Left lung (tissue), 4 donors: ENCODE measurements at regions not wholly inside any gene's neighbourhood (a gene's known extent, or its start where the extent isn't known, plus 50 kb on each side); places are given as distances from the start of the nearest gene placed in this dataset.

Source experiments
- ATAC-seq: fragments of 200-7000 bp; cut with Tn5 transposase; one replicate; pipeline ENCODE4 v1.9.1; 2020; ENCODE audit warnings: moderate library complexity
- DNase-seq, 4 donors: peaks; one replicate each; pipeline ENCODE4 v3.0.0-alpha.2; 2013 to 2020
- H3K27ac ChIP-seq, 2 donors: fragments of 200-600 bp; sonication (generic) in 1 of 2; one replicate each; pipeline versions ENCODE4 v1.5.0 to v1.8.0; 2020 to 2021
- H3K27me3 ChIP-seq, 2 donors: fragments of 200-600 bp; sonication (generic) in 1 of 2; one replicate each; pipeline versions ENCODE4 v1.5.0 to v1.8.0; 2020 to 2021
- H3K36me3 ChIP-seq, 2 donors: fragments of 200-600 bp; sonication (generic) in 1 of 2; one replicate each; pipeline versions ENCODE4 v1.5.0 to v1.8.0; 2020 to 2021
- H3K4me1 ChIP-seq, 2 donors: fragments of 200-600 bp; one replicate each; pipeline ENCODE4 v1.8.0; 2021
- H3K4me3 ChIP-seq, 2 donors: fragments of 200-600 bp; sonication (generic) in 1 of 2; one replicate each; pipeline versions ENCODE4 v1.5.0 to v1.8.0; 2020 to 2021; ENCODE audit warnings: mild to moderate bottlenecking in 1 of 2
- H3K9me3 ChIP-seq, 2 donors: fragments of 200-600 bp; sonication (generic) in 1 of 2; one replicate each; pipeline versions ENCODE4 v1.5.0 to v1.8.0; 2020 to 2021
- intact Hi-C, 2 donors: fragments of 100-400 bp; cut with DNase I; formaldehyde crosslinking; loops; one replicate each; pipeline versions ENCODE4 v1.11.2 to v1.14.2; 2022
- TF ChIP-seq, protein P1 (sequence below), 2 donors: fragments of 200-600 bp; sonication (generic) in 1 of 2; IDR thresholded peaks; one replicate each; pipeline versions ENCODE4 v1.5.0 to v1.8.0; 2021; ENCODE audit warnings: antibody characterized with exemption in 2 of 2
- donor health status: DM: no; HTN: yes; CAD: no.
- donor health status: DM: no; HTN: no; CAD: no.

DNA sequence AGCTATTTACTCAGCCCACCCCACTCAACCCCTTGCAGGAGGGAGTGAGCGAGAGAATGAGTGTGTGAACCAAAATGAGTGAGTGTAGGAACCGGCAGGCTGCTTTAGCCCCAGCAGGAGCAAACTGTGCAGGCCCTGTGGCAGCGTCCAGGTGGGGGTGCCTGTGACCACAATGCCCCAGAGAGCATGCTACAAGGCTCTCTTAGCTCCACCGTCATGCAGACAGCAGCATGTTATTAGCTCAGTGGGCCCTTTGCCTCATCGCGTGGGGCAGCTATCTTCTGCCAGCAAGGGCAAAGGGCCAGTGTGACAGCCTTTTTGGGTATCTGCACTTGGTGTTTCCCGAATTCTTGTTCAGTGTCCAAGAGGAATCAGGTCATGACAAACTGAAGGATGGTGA is 271.3 kb downstream of the GPM6A start:
- ATAC-seq (no peak), DNase-seq (peak in 1 of 4 donors; percentile 37)
- H3K4me3 ChIP-seq, result no peak overlapping the region
- intact Hi-C loops, result no loop called here
- TF ChIP-seq, protein P1, sequence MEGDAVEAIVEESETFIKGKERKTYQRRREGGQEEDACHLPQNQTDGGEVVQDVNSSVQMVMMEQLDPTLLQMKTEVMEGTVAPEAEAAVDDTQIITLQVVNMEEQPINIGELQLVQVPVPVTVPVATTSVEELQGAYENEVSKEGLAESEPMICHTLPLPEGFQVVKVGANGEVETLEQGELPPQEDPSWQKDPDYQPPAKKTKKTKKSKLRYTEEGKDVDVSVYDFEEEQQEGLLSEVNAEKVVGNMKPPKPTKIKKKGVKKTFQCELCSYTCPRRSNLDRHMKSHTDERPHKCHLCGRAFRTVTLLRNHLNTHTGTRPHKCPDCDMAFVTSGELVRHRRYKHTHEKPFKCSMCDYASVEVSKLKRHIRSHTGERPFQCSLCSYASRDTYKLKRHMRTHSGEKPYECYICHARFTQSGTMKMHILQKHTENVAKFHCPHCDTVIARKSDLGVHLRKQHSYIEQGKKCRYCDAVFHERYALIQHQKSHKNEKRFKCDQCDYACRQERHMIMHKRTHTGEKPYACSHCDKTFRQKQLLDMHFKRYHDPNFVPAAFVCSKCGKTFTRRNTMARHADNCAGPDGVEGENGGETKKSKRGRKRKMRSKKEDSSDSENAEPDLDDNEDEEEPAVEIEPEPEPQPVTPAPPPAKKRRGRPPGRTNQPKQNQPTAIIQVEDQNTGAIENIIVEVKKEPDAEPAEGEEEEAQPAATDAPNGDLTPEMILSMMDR (IDR thresholded peaks at IDR 0.05), result no peak
- H3K27ac ChIP-seq, result no peak overlapping the region
- H3K36me3 ChIP-seq, result no peaks in the 10 kb centered on the region
- no peaks in the 10 kb centered on the region for H3K27me3 ChIP-seq
- H3K4me1 ChIP-seq, result no peaks in the 10 kb centered on the region
- H3K9me3 ChIP-seq, result peaks cover 0 to 2% of the 10 kb centered on the region in 2 donors

DNA sequence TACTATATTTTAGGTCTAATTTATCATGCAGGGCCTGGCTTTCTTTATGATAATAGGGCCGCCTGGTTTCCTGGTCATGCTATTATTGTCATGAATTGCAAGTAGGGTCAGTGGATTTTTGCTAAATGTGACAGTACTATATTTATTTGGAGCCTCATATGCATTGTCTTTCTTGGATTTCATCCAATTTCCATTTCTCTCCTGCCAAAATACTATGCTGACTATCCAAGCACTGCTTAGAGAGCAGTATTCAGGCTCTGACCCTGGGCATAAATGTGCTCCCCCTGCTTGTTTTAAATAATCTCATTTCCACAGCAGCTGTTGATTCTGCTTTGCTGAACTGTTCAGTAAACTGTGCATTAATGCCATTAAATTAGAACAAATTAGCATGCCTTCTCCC is 269.3 kb downstream of the GPM6A start:
- peak in 1 of 4 donors; percentile 26 for DNase-seq
- Histone ChIP-seq H3K27me3 (no peaks in the 10 kb centered on the region), H3K9me3 (peaks cover 0 to 2% of the 10 kb centered on the region in 2 donors), H3K4me1 (no peaks in the 10 kb centered on the region), H3K4me3 (no peak overlapping the region), H3K36me3 (no peaks in the 10 kb centered on the region), H3K27ac (no peak overlapping the region)
- intact Hi-C loops, result no loop called here
- TF ChIP-seq, protein P1 (IDR thresholded peaks at IDR 0.05), result no peak
- ATAC-seq, result no peak

DNA sequence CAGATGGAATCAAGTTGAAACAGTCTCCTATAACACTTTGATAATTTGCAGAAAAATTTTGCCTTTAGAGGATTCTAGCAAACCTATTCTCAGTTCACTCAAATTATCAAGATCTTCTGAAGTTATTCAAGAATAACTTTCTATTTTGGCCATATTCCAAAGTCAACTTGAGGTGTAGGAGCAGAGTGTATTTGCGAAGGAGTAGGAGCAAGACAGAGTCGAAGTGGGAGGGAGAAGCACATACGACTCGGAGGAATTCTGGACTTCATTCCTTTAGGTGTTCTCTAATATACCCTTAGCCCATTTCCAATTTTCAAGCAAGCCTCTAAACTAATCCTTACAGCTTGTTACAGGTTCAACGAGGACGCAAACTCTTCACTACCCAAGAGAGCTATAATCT is 252.9 kb downstream of the GPM6A start:
- Histone ChIP-seq H3K4me1 (no peaks in the 10 kb centered on the region), H3K4me3 (no peak overlapping the region), H3K9me3 (no peaks in the 10 kb centered on the region), H3K27ac (no peak overlapping the region), H3K27me3 (no peaks in the 10 kb centered on the region), H3K36me3 (no peaks in the 10 kb centered on the region)
- ATAC-seq, result peak; percentile 65
- peak in 1 of 4 donors; percentile 15 for DNase-seq
- TF ChIP-seq, protein P1 (IDR thresholded peaks at IDR 0.05), result no peak
- intact Hi-C loops, result no loop called here

DNA sequence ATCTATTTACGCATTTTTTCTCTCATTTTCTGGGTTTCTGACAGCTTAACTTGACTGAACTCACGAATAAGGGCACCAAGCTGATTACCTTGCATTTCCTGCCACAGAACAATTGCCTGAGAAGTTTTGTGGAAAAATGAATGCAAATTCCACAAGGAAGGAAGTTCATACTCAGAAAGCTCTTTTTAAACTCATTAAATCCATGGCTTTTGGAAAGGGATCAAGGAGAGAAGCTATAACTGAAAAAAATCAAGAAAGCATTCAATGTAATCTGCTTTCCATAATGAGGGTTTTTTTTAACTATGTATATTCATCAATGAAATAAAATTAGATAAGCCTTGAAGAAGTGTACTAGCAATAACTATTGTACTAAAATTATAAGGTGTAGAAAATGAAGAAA is 252.5 kb downstream of the GPM6A start:
- Histone ChIP-seq H3K4me3 (no peak overlapping the region), H3K36me3 (no peaks in the 10 kb centered on the region), H3K9me3 (no peaks in the 10 kb centered on the region), H3K4me1 (no peaks in the 10 kb centered on the region), H3K27ac (no peak overlapping the region), H3K27me3 (no peaks in the 10 kb centered on the region)
- DNase-seq, result no peak
- intact Hi-C loops, result no loop called here
- no peak for ATAC-seq
- TF ChIP-seq, protein P1 (IDR thresholded peaks at IDR 0.05), result no peak

DNA sequence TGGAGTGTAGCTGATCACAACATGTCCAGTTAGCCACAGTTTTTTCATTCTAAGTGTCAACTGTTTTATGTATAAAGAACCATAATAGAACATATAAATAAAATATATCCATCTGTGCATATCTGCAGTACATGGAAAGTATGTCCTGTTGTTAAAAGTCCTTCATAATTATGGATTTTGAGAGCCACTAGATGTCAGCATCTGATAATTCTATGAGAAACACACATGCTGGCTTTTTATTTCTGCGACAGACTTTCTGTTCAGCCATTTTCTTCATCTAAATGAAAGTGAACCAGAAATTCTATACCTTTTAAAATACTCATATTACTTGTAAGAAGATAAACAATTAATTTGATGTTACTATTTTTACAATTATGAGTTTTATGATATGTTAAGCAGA is 251.5 kb downstream of the GPM6A start:
- no peaks in the 10 kb centered on the region for H3K4me1 ChIP-seq
- ATAC-seq, result peak; percentile 63
- no peaks in the 10 kb centered on the region for H3K36me3 ChIP-seq
- no peak overlapping the region for H3K27ac ChIP-seq
- H3K4me3 ChIP-seq, result no peak overlapping the region
- DNase-seq, result peak in 2 of 4 donors; percentile 28 to 63
- intact Hi-C loops, result no loop called here
- H3K9me3 ChIP-seq, result no peaks in the 10 kb centered on the region
- H3K27me3 ChIP-seq, result no peaks in the 10 kb centered on the region
- TF ChIP-seq, protein P1 (IDR thresholded peaks at IDR 0.05), result no peak
